Neural crest cell (in vitro differentiated cells): ENCODE measurements at regions not wholly inside any gene's neighbourhood (a gene's known extent, or its start where the extent isn't known, plus 50 kb on each side); places are given as distances from the start of the nearest gene placed in this dataset.

Source experiments
- DNase-seq: peaks from one replicate; pipeline ENCODE4 v3.0.0; 2021; ENCODE audit warnings: low read depth, mixed read lengths, low spot score
- H3K27ac Mint-ChIP-seq: one replicate; pipeline ENCODE4 v1.8.0; 2021; ENCODE audit warnings: mild to moderate bottlenecking, mixed read lengths; ENCODE audit not compliant: unreplicated experiment
- H3K27me3 Mint-ChIP-seq: 2 replicates; pipeline ENCODE4 v1.8.0; 2021; ENCODE audit warnings: low read depth, mild to moderate bottlenecking, mixed read lengths
- H3K36me3 Mint-ChIP-seq: 2 replicates; pipeline ENCODE4 v1.8.0; 2021; ENCODE audit warnings: low read depth, mild to moderate bottlenecking, mixed read lengths
- H3K4me1 Mint-ChIP-seq: 2 replicates; pipeline ENCODE4 v1.8.0; 2021; ENCODE audit warnings: mixed read lengths
- H3K4me3 Mint-ChIP-seq: one replicate; pipeline ENCODE4 v1.8.0; 2021; ENCODE audit warnings: mild to moderate bottlenecking, mixed read lengths
- H3K9me3 Mint-ChIP-seq: 2 replicates; pipeline ENCODE4 v1.8.0; 2021; ENCODE audit warnings: mixed read lengths
- TF ChIP-seq, protein P1 (sequence below): fragments of 200-600 bp; sonication (generic); conservative IDR thresholded peaks from 2 replicates; pipeline ENCODE4 v1.5.0; 2021; ENCODE audit warnings: antibody characterized with exemption, mild to moderate bottlenecking

DNA sequence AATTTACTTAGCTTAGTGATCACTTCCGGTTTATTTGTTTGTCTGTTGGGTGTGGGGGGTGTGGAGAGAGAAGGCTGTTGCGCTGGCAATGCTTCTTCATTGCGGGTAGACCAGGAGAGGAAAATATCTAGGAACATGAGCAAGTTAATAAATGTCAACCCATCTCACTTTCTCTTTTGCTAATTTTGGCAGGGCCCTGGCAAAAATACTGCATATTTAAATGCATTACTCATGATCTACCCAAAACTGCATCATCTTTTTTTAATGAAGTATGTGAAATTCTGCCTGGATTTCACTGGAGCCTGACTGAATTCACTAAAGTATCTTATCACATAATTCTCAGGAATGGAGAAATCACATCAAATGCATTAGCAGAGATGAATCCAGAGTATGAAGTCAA is 1131.0 kb upstream of the NXPH2 start:
- Mint-ChIP-seq H3K36me3 (peaks cover 2% of the 10 kb centered on the region), H3K4me3 (no peak overlapping the region), H3K4me1 (no peaks in the 10 kb centered on the region), H3K9me3 (peaks cover 3% of the 10 kb centered on the region), H3K27me3 (no peaks in the 10 kb centered on the region), H3K27ac (no peak overlapping the region)
- TF ChIP-seq, protein P1, sequence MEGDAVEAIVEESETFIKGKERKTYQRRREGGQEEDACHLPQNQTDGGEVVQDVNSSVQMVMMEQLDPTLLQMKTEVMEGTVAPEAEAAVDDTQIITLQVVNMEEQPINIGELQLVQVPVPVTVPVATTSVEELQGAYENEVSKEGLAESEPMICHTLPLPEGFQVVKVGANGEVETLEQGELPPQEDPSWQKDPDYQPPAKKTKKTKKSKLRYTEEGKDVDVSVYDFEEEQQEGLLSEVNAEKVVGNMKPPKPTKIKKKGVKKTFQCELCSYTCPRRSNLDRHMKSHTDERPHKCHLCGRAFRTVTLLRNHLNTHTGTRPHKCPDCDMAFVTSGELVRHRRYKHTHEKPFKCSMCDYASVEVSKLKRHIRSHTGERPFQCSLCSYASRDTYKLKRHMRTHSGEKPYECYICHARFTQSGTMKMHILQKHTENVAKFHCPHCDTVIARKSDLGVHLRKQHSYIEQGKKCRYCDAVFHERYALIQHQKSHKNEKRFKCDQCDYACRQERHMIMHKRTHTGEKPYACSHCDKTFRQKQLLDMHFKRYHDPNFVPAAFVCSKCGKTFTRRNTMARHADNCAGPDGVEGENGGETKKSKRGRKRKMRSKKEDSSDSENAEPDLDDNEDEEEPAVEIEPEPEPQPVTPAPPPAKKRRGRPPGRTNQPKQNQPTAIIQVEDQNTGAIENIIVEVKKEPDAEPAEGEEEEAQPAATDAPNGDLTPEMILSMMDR = no peak
- no peak for DNase-seq

DNA sequence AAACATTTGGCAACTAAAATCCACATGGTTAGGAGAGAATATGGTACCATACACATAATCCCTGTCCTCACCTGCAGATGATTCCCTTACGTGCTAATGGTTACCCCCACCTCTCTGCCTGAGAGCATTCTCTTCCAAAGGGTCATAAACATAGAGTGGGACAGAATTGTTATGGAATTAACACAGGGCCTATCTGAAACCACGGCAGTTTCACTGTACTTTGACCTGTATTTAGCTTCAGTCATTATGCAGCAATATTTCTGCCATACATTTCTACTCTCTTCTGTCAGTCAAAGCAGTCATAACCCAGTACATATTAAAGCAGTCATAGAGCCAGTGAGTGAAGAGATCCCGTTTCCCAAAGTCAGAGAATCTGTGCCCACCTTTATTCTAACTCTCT is 1128.9 kb upstream of the NXPH2 start:
- Mint-ChIP-seq H3K36me3 (peaks cover 2% of the 10 kb centered on the region), H3K4me3 (no peak overlapping the region), H3K4me1 (no peaks in the 10 kb centered on the region), H3K27me3 (no peaks in the 10 kb centered on the region), H3K27ac (no peak overlapping the region), H3K9me3 (peaks cover 3% of the 10 kb centered on the region)
- no peak for DNase-seq
- TF ChIP-seq, protein P1 = no peak

DNA sequence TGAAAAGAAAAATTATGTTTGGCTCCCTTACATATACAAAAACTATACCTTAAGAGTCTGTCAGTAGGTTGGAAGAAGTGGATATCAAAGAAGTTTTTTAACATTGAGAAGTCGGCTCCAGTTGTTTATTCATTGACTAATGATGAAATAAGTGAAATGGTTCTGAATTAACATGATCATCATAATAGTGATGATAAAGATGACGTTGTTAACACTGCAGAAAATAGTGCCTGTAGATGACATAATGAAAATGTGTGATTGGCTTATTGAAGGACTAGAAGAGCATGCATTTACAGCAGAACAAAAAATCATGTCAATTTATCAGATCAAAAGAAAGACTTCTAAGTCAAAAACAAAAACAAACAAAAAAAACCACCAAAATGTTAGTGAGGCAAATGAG is 1125.4 kb upstream of the NXPH2 start:
- no peaks in the 10 kb centered on the region for H3K27me3 Mint-ChIP-seq
- DNase-seq = no peak
- no peak overlapping the region for H3K27ac Mint-ChIP-seq
- H3K9me3 Mint-ChIP-seq = no peaks in the 10 kb centered on the region
- TF ChIP-seq, protein P1 = no peak
- no peak overlapping the region for H3K4me3 Mint-ChIP-seq
- no peaks in the 10 kb centered on the region for H3K36me3 Mint-ChIP-seq
- H3K4me1 Mint-ChIP-seq = no peaks in the 10 kb centered on the region

DNA sequence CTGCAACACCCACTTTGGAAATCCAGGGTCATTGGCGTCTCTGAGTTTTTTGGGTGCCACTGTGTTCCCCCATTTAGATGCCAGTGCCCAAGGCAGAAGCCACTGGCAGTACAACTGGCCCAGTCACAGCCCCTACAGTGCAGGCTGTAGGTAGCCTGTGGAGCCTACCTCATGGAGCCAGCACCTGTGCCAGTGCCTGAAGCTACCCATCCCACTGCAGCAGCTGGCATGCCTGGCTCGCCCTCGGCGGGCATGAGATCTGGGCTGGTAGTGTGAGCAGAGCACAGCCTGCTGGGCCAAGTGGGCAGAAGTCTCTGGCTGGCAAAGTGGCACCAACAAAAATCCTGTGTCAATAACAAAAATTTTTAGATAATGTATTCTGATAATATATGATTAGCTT is 1111.4 kb upstream of the NXPH2 start:
- Mint-ChIP-seq H3K27ac (no peak overlapping the region), H3K9me3 (peaks cover 8% of the 10 kb centered on the region), H3K36me3 (no peaks in the 10 kb centered on the region), H3K4me3 (no peak overlapping the region), H3K27me3 (no peaks in the 10 kb centered on the region), H3K4me1 (no peaks in the 10 kb centered on the region)
- DNase-seq = no peak
- TF ChIP-seq, protein P1 = no peak

DNA sequence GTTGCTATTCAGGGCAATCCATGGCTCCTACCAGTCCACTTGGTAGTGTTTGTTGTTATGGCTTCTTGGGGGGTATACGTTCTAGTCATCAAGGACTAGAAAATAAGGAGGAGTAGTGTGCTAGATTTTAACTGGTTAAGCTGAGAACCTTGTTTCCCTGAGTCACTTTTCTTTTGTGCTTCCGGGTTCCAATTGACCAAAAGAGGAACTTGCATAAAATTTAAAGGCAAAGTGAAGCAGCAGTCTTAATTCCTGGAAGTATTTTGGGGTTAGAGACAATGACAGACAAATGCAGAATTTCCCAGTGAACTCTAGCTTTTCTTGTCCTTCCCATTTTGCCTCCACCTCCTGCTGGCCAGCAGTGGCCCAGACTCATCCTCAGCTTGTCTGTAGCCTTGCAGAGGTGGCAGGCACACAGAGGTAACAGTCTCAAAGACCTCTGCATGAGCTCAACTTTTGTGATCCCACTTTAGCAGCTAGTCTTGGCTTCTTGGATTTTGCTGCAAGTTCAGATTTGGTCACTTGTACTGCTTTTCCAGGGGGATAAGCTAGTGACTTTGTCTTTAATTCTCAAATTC is 1105.8 kb upstream of the NXPH2 start:
- H3K9me3 Mint-ChIP-seq = peaks cover 9% of the 10 kb centered on the region
- H3K4me3 Mint-ChIP-seq = no peak overlapping the region
- no peak overlapping the region for H3K27ac Mint-ChIP-seq
- H3K4me1 Mint-ChIP-seq = no peaks in the 10 kb centered on the region
- H3K36me3 Mint-ChIP-seq = no peaks in the 10 kb centered on the region
- DNase-seq = no peak
- H3K27me3 Mint-ChIP-seq = no peaks in the 10 kb centered on the region
- TF ChIP-seq, protein P1 = no peak
